ENCODE measurements at regions not wholly inside any gene's neighbourhood (a gene's known extent, or its start where the extent isn't known, plus 50 kb on each side); places are given as distances from the start of the nearest gene placed in this dataset.

GRCh38 chr2:41420872-41421271, 626.9 kb upstream of the PKDCC start:
- Mint-ChIP-seq H3K27me3 (ENCODE audit: low read depth, unreplicated experiment) (no peaks in the 10 kb centered on the region), H3K4me1 (ENCODE audit: low read depth, unreplicated experiment) (no peaks in the 10 kb centered on the region), H3K27ac (ENCODE audit: unreplicated experiment) (no peak overlapping the region), H3K9me3 (ENCODE audit: unreplicated experiment) (no peaks in the 10 kb centered on the region), H3K36me3 (ENCODE audit: low read depth, unreplicated experiment) (no peaks in the 10 kb centered on the region), H3K4me3 (ENCODE audit: unreplicated experiment) (no peak overlapping the region)
- TF ChIP-seq EZH2 (IDR thresholded peaks at IDR 0.05; ENCODE audit: insufficient read depth, low read length): no peak
- TF ChIP-seq, protein P1, sequence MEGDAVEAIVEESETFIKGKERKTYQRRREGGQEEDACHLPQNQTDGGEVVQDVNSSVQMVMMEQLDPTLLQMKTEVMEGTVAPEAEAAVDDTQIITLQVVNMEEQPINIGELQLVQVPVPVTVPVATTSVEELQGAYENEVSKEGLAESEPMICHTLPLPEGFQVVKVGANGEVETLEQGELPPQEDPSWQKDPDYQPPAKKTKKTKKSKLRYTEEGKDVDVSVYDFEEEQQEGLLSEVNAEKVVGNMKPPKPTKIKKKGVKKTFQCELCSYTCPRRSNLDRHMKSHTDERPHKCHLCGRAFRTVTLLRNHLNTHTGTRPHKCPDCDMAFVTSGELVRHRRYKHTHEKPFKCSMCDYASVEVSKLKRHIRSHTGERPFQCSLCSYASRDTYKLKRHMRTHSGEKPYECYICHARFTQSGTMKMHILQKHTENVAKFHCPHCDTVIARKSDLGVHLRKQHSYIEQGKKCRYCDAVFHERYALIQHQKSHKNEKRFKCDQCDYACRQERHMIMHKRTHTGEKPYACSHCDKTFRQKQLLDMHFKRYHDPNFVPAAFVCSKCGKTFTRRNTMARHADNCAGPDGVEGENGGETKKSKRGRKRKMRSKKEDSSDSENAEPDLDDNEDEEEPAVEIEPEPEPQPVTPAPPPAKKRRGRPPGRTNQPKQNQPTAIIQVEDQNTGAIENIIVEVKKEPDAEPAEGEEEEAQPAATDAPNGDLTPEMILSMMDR (IDR thresholded peaks at IDR 0.05; ENCODE audit: insufficient read depth, low read depth, low read length): no peak
- H4K20me1 ChIP-seq (ENCODE audit: insufficient read depth, low read length): no peaks in the 10 kb centered on the region
- no peak overlapping the region for H3K4me2 ChIP-seq (ENCODE audit: low read length)
- FAIRE-seq (no peak), DNase-seq (ENCODE audit: low read depth) (no peak)
- H3K9ac ChIP-seq (ENCODE audit: low read length): no peak overlapping the region
- H3K9me3 ChIP-seq (ENCODE audit: insufficient read depth, low read depth, low read length): no peaks in the 10 kb centered on the region
- H2AFZ ChIP-seq (ENCODE audit: low read depth, low read length): no peak overlapping the region
- no peaks in the 10 kb centered on the region for H3K4me1 ChIP-seq (ENCODE audit: insufficient read depth, low read length)
- H3K27me3 ChIP-seq (ENCODE audit: insufficient read depth, low read length): no peaks in the 10 kb centered on the region
- no peaks in the 10 kb centered on the region for H3K79me2 ChIP-seq (ENCODE audit: insufficient read depth, low read length)
- no peak overlapping the region for H3K27ac ChIP-seq (ENCODE audit: low read depth, low read length)
- H3K4me3 ChIP-seq (ENCODE audit: insufficient read depth, low read depth, low read length): no peak overlapping the region
- H3K36me3 ChIP-seq (ENCODE audit: insufficient read depth, low read length): no peaks in the 10 kb centered on the region

DNA sequence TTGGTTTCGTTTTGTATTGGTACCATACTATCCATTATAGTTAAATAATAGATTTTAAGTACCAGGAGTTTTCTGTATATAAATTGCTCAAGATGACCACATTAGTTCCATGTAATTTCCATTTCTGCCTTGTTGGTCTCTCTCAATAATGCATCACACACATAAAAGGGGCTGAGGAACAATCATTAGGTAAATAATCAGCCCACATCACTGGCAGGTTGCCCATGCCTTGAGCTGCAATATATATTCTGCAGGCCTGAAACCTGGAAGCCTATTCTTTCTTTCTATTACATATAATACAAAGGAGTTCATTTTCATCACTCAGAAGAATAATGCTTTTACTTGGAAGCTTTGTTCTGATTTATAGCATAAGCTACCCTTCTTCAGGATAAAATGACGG, 616.1 kb upstream of the PKDCC start:
- FAIRE-seq: no peak
- H3K27ac Mint-ChIP-seq (ENCODE audit: unreplicated experiment): no peak overlapping the region
- no peaks in the 10 kb centered on the region for H3K4me1 Mint-ChIP-seq (ENCODE audit: low read depth, unreplicated experiment)
- Histone ChIP-seq H3K4me3 (ENCODE audit: insufficient read depth, low read depth, low read length) (no peak overlapping the region), H2AFZ (ENCODE audit: low read depth, low read length) (no peak overlapping the region), H4K20me1 (ENCODE audit: insufficient read depth, low read length) (no peaks in the 10 kb centered on the region), H3K4me1 (ENCODE audit: insufficient read depth, low read length) (no peaks in the 10 kb centered on the region), H3K9ac (ENCODE audit: low read length) (no peak overlapping the region), H3K4me2 (ENCODE audit: low read length) (no peak overlapping the region), H3K27ac (ENCODE audit: low read depth, low read length) (no peak overlapping the region), H3K36me3 (ENCODE audit: insufficient read depth, low read length) (no peaks in the 10 kb centered on the region), H3K79me2 (ENCODE audit: insufficient read depth, low read length) (no peaks in the 10 kb centered on the region), H3K9me3 (ENCODE audit: insufficient read depth, low read depth, low read length) (no peaks in the 10 kb centered on the region), H3K27me3 (ENCODE audit: insufficient read depth, low read length) (no peaks in the 10 kb centered on the region)
- H3K9me3 Mint-ChIP-seq (ENCODE audit: unreplicated experiment): no peaks in the 10 kb centered on the region
- H3K27me3 Mint-ChIP-seq (ENCODE audit: low read depth, unreplicated experiment): no peaks in the 10 kb centered on the region
- no peak for DNase-seq (ENCODE audit: low read depth)
- H3K4me3 Mint-ChIP-seq (ENCODE audit: unreplicated experiment): no peak overlapping the region
- H3K36me3 Mint-ChIP-seq (ENCODE audit: low read depth, unreplicated experiment): no peaks in the 10 kb centered on the region
- TF ChIP-seq, protein P1 (IDR thresholded peaks at IDR 0.05; ENCODE audit: insufficient read depth, low read depth, low read length): no peak
- TF ChIP-seq EZH2 (IDR thresholded peaks at IDR 0.05; ENCODE audit: insufficient read depth, low read length): no peak

- Mint-ChIP-seq H3K36me3 (ENCODE audit: low read depth, unreplicated experiment) (no peaks in the 10 kb centered on the region), H3K27ac (ENCODE audit: unreplicated experiment) (no peak overlapping the region), H3K4me1 (ENCODE audit: low read depth, unreplicated experiment) (no peaks in the 10 kb centered on the region), H3K4me3 (ENCODE audit: unreplicated experiment) (no peak overlapping the region), H3K27me3 (ENCODE audit: low read depth, unreplicated experiment) (no peaks in the 10 kb centered on the region), H3K9me3 (ENCODE audit: unreplicated experiment) (peaks cover 4% of the 10 kb centered on the region)
- Histone ChIP-seq H3K4me2 (ENCODE audit: low read length) (no peak overlapping the region), H3K4me3 (ENCODE audit: insufficient read depth, low read depth, low read length) (no peak overlapping the region), H2AFZ (ENCODE audit: low read depth, low read length) (no peak overlapping the region), H3K9ac (ENCODE audit: low read length) (no peak overlapping the region), H3K36me3 (ENCODE audit: insufficient read depth, low read length) (no peaks in the 10 kb centered on the region), H4K20me1 (ENCODE audit: insufficient read depth, low read length) (no peaks in the 10 kb centered on the region), H3K27ac (ENCODE audit: low read depth, low read length) (no peak overlapping the region), H3K79me2 (ENCODE audit: insufficient read depth, low read length) (no peaks in the 10 kb centered on the region), H3K27me3 (ENCODE audit: insufficient read depth, low read length) (no peaks in the 10 kb centered on the region), H3K9me3 (ENCODE audit: insufficient read depth, low read depth, low read length) (no peaks in the 10 kb centered on the region), H3K4me1 (ENCODE audit: insufficient read depth, low read length) (no peaks in the 10 kb centered on the region)
- FAIRE-seq (no peak), DNase-seq (ENCODE audit: low read depth) (no peak)
- TF ChIP-seq EZH2 (IDR thresholded peaks at IDR 0.05; ENCODE audit: insufficient read depth, low read length): no peak
- TF ChIP-seq, protein P1 (IDR thresholded peaks at IDR 0.05; ENCODE audit: insufficient read depth, low read depth, low read length): no peak
Observed at GRCh38 chr2:41432459-41432858, 615.4 kb upstream of the PKDCC start.

All from astrocyte (in vitro differentiated cells and primary cell).